Left cardiac atrium (tissue), 4 donors: ENCODE measurements at regions not wholly inside any gene's neighbourhood (a gene's known extent, or its start where the extent isn't known, plus 50 kb on each side); places are given as distances from the start of the nearest gene placed in this dataset.
A peak's percentile ranks its signal among the peaks of the same experiment; 100 is the strongest.
"Not testable (repeated sequence)": the region's sequence is repeated elsewhere in the genome, so short reads cannot be mapped to it uniquely, and the experiment has no call there.

Experiments used
- ATAC-seq, 2 donors: fragments of 200-7000 bp; cut with Tn5 transposase; one replicate each; pipeline ENCODE4 v1.9.1; 2020; ENCODE audit warnings: mild to moderate bottlenecking in 2 of 2, moderate library complexity in 2 of 2
- DNase-seq: peaks from one replicate; pipeline ENCODE4 v3.0.0-alpha.2; 2020
- intact Hi-C, 2 donors: fragments of 100-400 bp; cut with DNase I; formaldehyde crosslinking; loops; one replicate each; pipeline versions ENCODE4 v1.14.1 to v1.15.1; 2022 to 2023
- donor health status: DM: no; HTN: yes; CAD: no.
- donor health status: DM: no; HTN: yes; CAD: no; lungs with severe emphysema.
- donor health status: DM: yes; HTN: yes; CAD: no.
- donor health status: Dilated cardiomyopathy.

- DNase-seq (no peak), ATAC-seq (no peak)
- intact Hi-C loops = no loop called here
Observed at GRCh38 chr3:28978092-28978491, 302.8 kb upstream of the RBMS3 start.

DNA sequence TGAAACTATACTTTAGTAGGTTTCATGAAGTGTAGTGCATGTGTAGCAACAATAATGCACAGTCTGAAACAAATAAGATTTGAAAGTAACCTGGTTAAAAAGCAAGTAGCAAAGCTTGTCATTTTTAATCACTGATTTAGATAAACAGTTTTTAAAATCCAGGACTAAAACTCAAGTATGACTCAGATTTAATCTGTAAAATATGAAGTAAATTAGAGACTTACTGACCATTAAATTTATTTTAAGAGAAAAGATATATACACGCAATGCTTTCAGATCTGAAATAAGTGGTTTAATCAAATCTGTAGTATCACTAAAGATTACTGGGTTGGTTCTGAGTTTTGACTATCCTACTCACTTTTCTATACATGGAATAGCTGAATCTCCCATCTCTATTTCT, 300.7 kb upstream of the RBMS3 start:
- no peak for DNase-seq
- intact Hi-C loops = no loop called here
- no peak for ATAC-seq

- intact Hi-C loops = no loop called here
- ATAC-seq (no peak), DNase-seq (no peak)
Observed at GRCh38 chr3:28980631-28981030, 300.2 kb upstream of the RBMS3 start.

GRCh38 chr3:28982906-28983305, 298.0 kb upstream of the RBMS3 start:
- no peak for DNase-seq

GRCh38 chr3:28986922-28987321, 293.9 kb upstream of the RBMS3 start:
- ATAC-seq (no peak), DNase-seq (no peak)
- intact Hi-C loops = no loop called here

More at GRCh38 chr3:28982906-28983305, 298.0 kb upstream of the RBMS3 start:
- ATAC-seq = no peak
- intact Hi-C loops = no loop called here

- no peak for ATAC-seq
- no peak for DNase-seq
- intact Hi-C loops = no loop called here
Observed at GRCh38 chr3:28989646-28990089, 291.2 kb upstream of the RBMS3 start.

DNA sequence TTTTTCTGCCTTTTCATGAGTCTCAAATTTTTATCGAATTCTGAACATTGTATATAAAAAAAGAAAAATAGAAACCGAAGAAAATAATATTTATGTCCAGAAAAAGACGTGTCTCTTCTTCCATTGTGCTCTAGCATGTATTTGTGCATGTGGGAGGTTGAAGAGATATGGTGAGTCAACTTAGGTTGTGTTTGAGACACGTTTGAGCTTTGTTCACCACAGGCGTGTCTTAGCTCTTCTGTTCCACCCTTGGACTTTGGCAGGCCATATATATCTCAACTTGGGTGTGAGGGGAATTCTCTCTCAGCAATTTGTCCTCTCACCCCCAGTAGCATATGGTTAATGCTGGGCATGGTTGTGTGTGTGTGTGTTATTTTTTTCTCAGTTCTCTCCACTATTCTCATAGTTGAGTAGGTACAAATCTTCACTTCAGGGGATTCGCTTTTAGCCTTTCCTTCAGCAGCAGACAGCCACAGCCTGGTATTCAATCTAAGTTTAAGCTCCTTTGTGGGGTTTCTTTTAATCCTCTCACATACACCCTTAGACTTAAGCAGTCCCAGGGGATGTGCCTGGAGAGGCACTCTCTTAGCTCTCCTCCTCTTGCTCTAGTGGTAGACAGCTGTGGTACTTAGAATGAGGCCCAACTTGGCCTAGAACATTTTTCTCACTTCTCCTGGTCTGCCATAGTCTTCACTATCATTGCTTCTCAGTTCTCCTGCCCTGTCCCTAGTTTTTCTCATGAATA, 286.5 kb upstream of the RBMS3 start:
- ATAC-seq (no peak), DNase-seq (no peak)
- intact Hi-C loops = no loop called here

GRCh38 chr3:29004885-29005599, 275.8 kb upstream of the RBMS3 start:
- ATAC-seq = no peak
- intact Hi-C loops = no loop called here
- DNase-seq = no peak

GRCh38 chr3:29005862-29006261, 275.0 kb upstream of the RBMS3 start:
- ATAC-seq = no peak

GRCh38 chr3:29011441-29011840, 269.4 kb upstream of the RBMS3 start:
- DNase-seq (no peak), ATAC-seq (no peak)
- intact Hi-C loops = no loop called here

More at GRCh38 chr3:29005862-29006261, 275.0 kb upstream of the RBMS3 start:
- no peak for DNase-seq
- intact Hi-C loops = no loop called here

DNA sequence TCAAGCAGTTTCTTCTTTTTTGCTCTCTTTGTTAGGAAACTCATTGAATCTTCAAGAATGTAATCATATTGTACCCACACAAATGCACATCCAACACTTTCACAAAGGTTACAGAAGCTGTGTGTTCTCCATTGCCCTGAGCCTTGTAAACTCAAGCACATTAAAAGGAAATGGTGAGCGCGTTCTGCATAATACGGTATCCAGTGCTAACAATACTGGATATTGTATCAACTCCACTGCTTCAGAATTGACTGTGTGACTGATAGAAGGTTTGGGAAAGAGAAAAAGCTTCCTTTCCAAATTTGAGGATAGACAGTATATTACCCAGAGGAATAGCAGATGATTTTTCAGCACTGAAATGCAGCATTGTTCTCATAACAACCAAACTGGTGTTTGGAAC, 268.9 kb upstream of the RBMS3 start:
- no peak for DNase-seq
- no peak for ATAC-seq
- intact Hi-C loops = no loop called here

- ATAC-seq = no peak
- DNase-seq = no peak
- intact Hi-C loops = no loop called here
Observed at GRCh38 chr3:29022976-29023375, 257.9 kb upstream of the RBMS3 start.

DNA sequence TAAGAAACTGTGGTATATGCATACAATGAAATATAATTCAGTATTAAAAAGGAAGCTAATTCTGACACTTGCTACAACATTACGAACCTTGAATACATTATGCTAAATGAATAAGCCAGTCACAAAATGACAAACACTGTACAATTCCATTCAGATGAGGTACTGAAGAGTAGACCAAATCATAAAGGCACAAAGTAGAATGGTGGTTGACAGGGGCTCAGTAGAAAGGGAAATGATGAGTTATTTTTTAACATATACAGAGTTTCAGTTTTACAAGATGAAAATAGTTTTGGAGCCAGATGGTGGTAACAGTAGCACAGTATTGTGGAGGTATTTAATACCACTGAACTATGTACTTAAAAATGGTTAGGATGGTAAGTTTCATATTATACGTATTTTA, 254.6 kb upstream of the RBMS3 start:
- ATAC-seq = no peak
- intact Hi-C loops = no loop called here
- no peak for DNase-seq

DNA sequence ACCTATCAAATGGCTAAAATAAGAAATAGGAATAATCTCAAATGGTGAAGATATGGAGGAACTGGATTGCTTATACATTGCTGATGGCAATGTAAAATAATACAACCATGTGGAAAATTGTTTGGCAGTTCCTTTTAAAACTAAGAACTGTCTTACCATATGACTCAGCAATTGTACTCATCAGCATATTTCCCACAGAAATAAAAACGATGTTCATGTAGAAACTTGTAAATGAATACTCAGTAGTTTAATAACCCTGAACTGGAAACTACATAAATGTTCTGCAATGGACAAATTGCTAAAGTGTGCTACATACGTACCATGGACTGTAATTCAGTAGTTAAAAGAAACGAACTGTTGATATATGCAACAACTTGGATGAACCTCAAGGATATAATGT, 253.9 kb upstream of the RBMS3 start:
- intact Hi-C loops = no loop called here
- no peak for ATAC-seq
- DNase-seq = no peak

GRCh38 chr3:29031175-29031574, 249.7 kb upstream of the RBMS3 start:
- intact Hi-C loops, ATAC-seq, DNase-seq: not testable (repeated sequence)

DNA sequence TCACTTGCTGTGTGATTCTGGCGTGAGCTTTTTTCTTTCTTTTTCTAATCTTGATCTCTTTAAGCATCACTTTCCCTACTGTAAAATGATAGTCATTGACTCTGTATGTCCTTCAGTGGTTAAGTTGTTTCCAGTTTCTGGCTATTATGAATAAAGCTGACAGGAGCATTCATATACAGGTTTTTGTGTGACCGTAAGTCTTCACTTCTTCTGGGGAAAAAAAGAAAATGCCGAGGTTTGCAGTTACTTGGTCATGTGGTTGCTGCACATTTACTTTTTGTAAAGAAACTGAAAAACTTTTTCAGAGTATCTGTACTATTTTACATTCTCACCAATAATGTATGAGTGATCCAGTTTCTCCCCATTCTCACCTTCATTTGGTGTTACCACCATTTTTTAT, 247.4 kb upstream of the RBMS3 start:
- no peak for ATAC-seq
- no peak for DNase-seq
- intact Hi-C loops = no loop called here

GRCh38 chr3:29050155-29050554, 230.7 kb upstream of the RBMS3 start:
- intact Hi-C loops = no loop called here
- no peak for DNase-seq
- no peak for ATAC-seq

DNA sequence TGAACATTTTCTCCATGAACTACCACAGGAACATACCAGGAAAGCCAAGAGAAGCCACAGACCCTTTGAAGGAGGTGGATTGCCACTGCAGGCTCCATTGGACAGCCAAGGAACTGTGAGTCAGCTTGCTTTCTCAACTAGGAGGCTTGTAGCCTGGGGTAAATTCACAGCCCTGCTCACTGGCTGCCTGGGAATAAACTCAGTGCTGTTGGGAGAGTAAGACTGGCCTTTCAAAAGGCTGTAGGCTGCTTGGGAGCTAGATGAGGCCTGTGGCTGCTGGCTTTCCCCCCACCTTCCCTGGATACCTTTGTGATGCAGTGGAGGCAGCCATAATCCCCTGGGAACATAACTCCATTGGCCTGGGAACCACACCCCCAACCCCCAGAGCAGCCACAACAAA, 223.5 kb upstream of the RBMS3 start:
- intact Hi-C loops = no loop called here
- ATAC-seq = no peak
- no peak for DNase-seq

- DNase-seq = no peak
- intact Hi-C loops = no loop called here
- ATAC-seq = no peak
Observed at GRCh38 chr3:29064085-29064484, 216.8 kb upstream of the RBMS3 start.

DNA sequence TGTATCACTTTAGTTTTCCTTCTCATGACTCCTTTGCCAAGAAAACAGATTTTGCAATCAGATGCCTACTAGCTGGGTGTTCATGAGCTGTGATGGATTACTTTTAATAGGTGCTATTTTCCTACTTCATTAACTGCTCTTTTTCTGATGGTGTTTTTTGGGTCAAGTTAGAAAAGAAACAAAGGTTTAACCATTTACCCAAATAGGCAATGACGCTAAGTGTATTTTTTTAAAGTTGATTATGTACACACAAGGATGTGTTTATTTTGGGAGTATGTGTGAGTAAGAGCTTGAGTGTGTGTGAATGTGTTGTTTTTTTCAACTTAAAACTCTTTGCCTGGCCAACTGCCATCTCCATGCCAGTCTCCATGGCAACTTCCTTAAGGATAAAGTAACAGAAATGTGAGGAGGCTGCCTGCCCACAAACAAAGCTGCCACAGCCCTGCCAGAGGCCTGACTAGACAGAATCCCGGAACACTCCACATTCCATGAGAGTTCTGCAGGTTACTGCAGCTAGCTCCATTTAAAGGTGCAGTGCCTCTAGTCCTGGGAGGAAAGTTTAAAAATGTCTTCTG, 215.6 kb upstream of the RBMS3 start:
- intact Hi-C loops = no loop called here
- ATAC-seq (peak; percentile 95 to 99), DNase-seq (peak; percentile 78)

- intact Hi-C loops = no loop called here
- DNase-seq (no peak), ATAC-seq (no peak)
Observed at GRCh38 chr3:29067007-29067406, 213.9 kb upstream of the RBMS3 start.
